HL-60 (cell line): ENCODE measurements at regions not wholly inside any gene's neighbourhood (a gene's known extent, or its start where the extent isn't known, plus 50 kb on each side); places are given as distances from the start of the nearest gene placed in this dataset.

ENCODE experiments used
- GABPA ChIP-seq: IDR thresholded peaks from 2 replicates; pipeline ENCODE4 v1.6.1; 2012; ENCODE audit warnings: low read depth
- TF ChIP-seq, protein P1 (sequence below): IDR thresholded peaks from one replicate; pipeline ENCODE4 v1.5.1; 2011; ENCODE audit warnings: low read length, control low read depth, inconsistent platforms; ENCODE audit not compliant: insufficient read depth
- TF ChIP-seq, protein P2 (sequence below): IDR thresholded peaks from 2 replicates; pipeline ENCODE4 v1.6.1; 2012; ENCODE audit warnings: low read depth; ENCODE audit not compliant: insufficient replicate concordance

- no peak for TF ChIP-seq GABPA
- TF ChIP-seq, protein P1, sequence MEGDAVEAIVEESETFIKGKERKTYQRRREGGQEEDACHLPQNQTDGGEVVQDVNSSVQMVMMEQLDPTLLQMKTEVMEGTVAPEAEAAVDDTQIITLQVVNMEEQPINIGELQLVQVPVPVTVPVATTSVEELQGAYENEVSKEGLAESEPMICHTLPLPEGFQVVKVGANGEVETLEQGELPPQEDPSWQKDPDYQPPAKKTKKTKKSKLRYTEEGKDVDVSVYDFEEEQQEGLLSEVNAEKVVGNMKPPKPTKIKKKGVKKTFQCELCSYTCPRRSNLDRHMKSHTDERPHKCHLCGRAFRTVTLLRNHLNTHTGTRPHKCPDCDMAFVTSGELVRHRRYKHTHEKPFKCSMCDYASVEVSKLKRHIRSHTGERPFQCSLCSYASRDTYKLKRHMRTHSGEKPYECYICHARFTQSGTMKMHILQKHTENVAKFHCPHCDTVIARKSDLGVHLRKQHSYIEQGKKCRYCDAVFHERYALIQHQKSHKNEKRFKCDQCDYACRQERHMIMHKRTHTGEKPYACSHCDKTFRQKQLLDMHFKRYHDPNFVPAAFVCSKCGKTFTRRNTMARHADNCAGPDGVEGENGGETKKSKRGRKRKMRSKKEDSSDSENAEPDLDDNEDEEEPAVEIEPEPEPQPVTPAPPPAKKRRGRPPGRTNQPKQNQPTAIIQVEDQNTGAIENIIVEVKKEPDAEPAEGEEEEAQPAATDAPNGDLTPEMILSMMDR = no peak
- TF ChIP-seq, protein P2, sequence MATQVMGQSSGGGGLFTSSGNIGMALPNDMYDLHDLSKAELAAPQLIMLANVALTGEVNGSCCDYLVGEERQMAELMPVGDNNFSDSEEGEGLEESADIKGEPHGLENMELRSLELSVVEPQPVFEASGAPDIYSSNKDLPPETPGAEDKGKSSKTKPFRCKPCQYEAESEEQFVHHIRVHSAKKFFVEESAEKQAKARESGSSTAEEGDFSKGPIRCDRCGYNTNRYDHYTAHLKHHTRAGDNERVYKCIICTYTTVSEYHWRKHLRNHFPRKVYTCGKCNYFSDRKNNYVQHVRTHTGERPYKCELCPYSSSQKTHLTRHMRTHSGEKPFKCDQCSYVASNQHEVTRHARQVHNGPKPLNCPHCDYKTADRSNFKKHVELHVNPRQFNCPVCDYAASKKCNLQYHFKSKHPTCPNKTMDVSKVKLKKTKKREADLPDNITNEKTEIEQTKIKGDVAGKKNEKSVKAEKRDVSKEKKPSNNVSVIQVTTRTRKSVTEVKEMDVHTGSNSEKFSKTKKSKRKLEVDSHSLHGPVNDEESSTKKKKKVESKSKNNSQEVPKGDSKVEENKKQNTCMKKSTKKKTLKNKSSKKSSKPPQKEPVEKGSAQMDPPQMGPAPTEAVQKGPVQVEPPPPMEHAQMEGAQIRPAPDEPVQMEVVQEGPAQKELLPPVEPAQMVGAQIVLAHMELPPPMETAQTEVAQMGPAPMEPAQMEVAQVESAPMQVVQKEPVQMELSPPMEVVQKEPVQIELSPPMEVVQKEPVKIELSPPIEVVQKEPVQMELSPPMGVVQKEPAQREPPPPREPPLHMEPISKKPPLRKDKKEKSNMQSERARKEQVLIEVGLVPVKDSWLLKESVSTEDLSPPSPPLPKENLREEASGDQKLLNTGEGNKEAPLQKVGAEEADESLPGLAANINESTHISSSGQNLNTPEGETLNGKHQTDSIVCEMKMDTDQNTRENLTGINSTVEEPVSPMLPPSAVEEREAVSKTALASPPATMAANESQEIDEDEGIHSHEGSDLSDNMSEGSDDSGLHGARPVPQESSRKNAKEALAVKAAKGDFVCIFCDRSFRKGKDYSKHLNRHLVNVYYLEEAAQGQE = no peak
Measured at GRCh38 chr2:198702796-198703195, 754.9 kb downstream of the SATB2 start.
